ENCODE measurements at regions not wholly inside any gene's neighbourhood (a gene's known extent, or its start where the extent isn't known, plus 50 kb on each side); places are given as distances from the start of the nearest gene placed in this dataset.

GRCh38 chr21:35338881-35339632 is 290.0 kb upstream of the RUNX1 start:
- Histone ChIP-seq H3K9me3 (no peaks in the 10 kb centered on the region), H3K4me1 (no peaks in the 10 kb centered on the region), H3K27ac (no peak overlapping the region), H3K27me3 (no peaks in the 10 kb centered on the region), H3K4me3 (no peak overlapping the region), H3K36me3 (no peaks in the 10 kb centered on the region)
- DNase-seq (no peak), ATAC-seq (ENCODE audit: low FRiP score in 2 of 2) (no peak)
- TF ChIP-seq, protein P1, sequence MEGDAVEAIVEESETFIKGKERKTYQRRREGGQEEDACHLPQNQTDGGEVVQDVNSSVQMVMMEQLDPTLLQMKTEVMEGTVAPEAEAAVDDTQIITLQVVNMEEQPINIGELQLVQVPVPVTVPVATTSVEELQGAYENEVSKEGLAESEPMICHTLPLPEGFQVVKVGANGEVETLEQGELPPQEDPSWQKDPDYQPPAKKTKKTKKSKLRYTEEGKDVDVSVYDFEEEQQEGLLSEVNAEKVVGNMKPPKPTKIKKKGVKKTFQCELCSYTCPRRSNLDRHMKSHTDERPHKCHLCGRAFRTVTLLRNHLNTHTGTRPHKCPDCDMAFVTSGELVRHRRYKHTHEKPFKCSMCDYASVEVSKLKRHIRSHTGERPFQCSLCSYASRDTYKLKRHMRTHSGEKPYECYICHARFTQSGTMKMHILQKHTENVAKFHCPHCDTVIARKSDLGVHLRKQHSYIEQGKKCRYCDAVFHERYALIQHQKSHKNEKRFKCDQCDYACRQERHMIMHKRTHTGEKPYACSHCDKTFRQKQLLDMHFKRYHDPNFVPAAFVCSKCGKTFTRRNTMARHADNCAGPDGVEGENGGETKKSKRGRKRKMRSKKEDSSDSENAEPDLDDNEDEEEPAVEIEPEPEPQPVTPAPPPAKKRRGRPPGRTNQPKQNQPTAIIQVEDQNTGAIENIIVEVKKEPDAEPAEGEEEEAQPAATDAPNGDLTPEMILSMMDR (IDR thresholded peaks at IDR 0.05): no peak
- no peak for TF ChIP-seq POLR2A (IDR thresholded peaks at IDR 0.05)
- TF ChIP-seq POLR2AphosphoS5 (IDR thresholded peaks at IDR 0.05): no peak
- TF ChIP-seq EP300 (IDR thresholded peaks at IDR 0.05): no peak
- WGBS, 2 donors: 91 to 92% methylated on average over 6 of the region's 6 CpGs

DNA sequence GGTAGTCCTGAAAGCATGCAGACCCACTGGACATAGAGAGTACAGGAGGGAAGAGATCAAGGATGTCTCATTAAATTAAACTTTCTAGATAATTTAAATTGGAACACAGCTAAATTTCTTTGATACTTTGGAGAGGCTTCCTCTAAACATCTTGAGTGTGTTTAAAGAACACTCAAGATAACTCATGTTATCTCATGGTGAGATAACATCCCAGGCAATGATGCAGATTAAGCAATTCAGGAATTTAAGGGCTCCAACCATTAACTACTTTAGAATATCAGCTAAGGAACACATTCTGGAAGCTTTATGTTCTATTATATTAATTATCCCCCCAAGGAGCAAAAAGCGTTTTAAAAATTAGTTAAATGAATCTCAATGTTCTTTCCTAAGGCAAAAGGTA is 289.2 kb upstream of the RUNX1 start:
- no peak overlapping the region for H3K27ac ChIP-seq
- DNase-seq (no peak), ATAC-seq (ENCODE audit: low FRiP score in 2 of 2) (no peak)
- H3K27me3 ChIP-seq: no peaks in the 10 kb centered on the region
- H3K4me3 ChIP-seq: no peak overlapping the region
- H3K9me3 ChIP-seq: no peaks in the 10 kb centered on the region
- H3K4me1 ChIP-seq: no peaks in the 10 kb centered on the region
- H3K36me3 ChIP-seq: no peaks in the 10 kb centered on the region
- 67 to 72% methylated on average over 1 of the region's 1 CpG for WGBS, 2 donors
- TF ChIP-seq POLR2AphosphoS5 (IDR thresholded peaks at IDR 0.05) (no peak), POLR2A (IDR thresholded peaks at IDR 0.05) (no peak), EP300 (IDR thresholded peaks at IDR 0.05) (no peak)
- TF ChIP-seq, protein P1 (IDR thresholded peaks at IDR 0.05): no peak

GRCh38 chr21:35337573-35337972 is 288.5 kb upstream of the RUNX1 start:
- Histone ChIP-seq H3K27me3 (no peaks in the 10 kb centered on the region), H3K4me1 (no peaks in the 10 kb centered on the region), H3K4me3 (no peak overlapping the region), H3K36me3 (no peaks in the 10 kb centered on the region), H3K9me3 (no peaks in the 10 kb centered on the region), H3K27ac (no peak overlapping the region)
- TF ChIP-seq POLR2A (IDR thresholded peaks at IDR 0.05) (no peak), POLR2AphosphoS5 (IDR thresholded peaks at IDR 0.05) (no peak), EP300 (IDR thresholded peaks at IDR 0.05) (no peak)
- TF ChIP-seq, protein P1 (IDR thresholded peaks at IDR 0.05): no peak
- no peak for ATAC-seq (ENCODE audit: low FRiP score in 2 of 2)
- 93 to 98% methylated on average over 7 of the region's 7 CpGs for WGBS, 2 donors
- no peak for DNase-seq

DNA sequence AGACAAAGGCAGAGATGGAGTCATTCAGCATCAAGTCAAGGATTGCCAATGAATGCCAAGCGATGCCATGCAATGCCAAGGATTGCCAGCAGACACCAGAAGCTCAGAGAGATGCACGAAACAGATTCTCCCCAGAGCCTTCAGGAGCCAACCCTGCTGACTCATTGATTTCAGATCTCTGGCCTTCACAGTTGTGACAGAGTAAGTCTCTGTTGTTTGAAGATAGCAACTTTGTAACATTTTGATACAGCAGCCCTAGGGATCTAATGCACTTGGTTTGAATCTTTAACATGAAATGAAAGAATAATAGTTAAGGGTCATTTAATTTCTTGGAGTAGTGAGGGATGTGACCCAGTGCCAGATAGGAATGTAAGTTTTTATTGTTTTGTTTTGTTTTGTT is 287.4 kb upstream of the RUNX1 start:
- 74 to 94% methylated on average over 2 of the region's 2 CpGs for WGBS, 2 donors
- Histone ChIP-seq H3K4me1 (no peaks in the 10 kb centered on the region), H3K9me3 (no peaks in the 10 kb centered on the region), H3K36me3 (no peaks in the 10 kb centered on the region), H3K27me3 (no peaks in the 10 kb centered on the region), H3K27ac (no peak overlapping the region), H3K4me3 (no peak overlapping the region)
- no peak for TF ChIP-seq EP300 (IDR thresholded peaks at IDR 0.05)
- no peak for TF ChIP-seq POLR2A (IDR thresholded peaks at IDR 0.05)
- TF ChIP-seq, protein P1 (IDR thresholded peaks at IDR 0.05): no peak
- TF ChIP-seq POLR2AphosphoS5 (IDR thresholded peaks at IDR 0.05): no peak
- ATAC-seq (ENCODE audit: low FRiP score in 2 of 2) (no peak), DNase-seq (no peak)

DNA sequence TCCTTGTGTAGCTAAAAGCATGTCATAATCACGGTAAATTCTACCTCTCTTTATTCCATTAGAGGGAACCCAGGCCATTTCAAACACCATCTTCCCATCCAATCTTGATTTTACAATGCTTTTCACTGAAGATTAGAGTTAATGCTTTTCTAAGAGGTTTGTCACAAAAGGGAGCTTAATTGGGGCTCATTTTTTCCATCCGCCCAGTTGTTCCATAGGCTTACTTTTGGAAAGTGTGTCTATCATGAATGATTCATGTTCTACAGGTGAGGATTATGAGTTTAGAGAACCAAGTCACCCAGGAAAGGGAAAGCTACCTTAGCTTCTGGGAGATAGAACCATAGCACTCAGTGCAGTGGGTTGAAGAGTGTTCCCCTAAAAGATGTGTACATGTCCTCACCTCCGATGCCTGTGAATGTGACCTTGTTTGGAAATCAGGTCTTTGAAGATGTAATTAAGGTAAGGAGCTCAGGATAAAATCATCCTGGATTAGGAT is 286.9 kb upstream of the RUNX1 start:
- no peak for ATAC-seq (ENCODE audit: low FRiP score in 2 of 2)

More for the DNA sequence above, 286.9 kb upstream of the RUNX1 start:
- no peaks in the 10 kb centered on the region for H3K36me3 ChIP-seq
- no peak overlapping the region for H3K27ac ChIP-seq
- H3K4me1 ChIP-seq: no peaks in the 10 kb centered on the region
- H3K4me3 ChIP-seq: no peak overlapping the region
- no peak for DNase-seq
- H3K9me3 ChIP-seq: no peaks in the 10 kb centered on the region
- TF ChIP-seq POLR2A (IDR thresholded peaks at IDR 0.05): no peak
- TF ChIP-seq POLR2AphosphoS5 (IDR thresholded peaks at IDR 0.05): no peak
- no peak for TF ChIP-seq EP300 (IDR thresholded peaks at IDR 0.05)
- TF ChIP-seq, protein P1 (IDR thresholded peaks at IDR 0.05): no peak
- no peaks in the 10 kb centered on the region for H3K27me3 ChIP-seq
- 90 to 96% methylated on average over 3 of the region's 3 CpGs for WGBS, 2 donors

Data from upper lobe of left lung (tissue), 6 donors.